GM18909 (cell line): ENCODE measurements at regions not wholly inside any gene's neighbourhood (a gene's known extent, or its start where the extent isn't known, plus 50 kb on each side); places are given as distances from the start of the nearest gene placed in this dataset.
"Not testable (repeated sequence)": the region's sequence is repeated elsewhere in the genome, so short reads cannot be mapped to it uniquely, and the experiment has no call there.

Experiments
- ATAC-seq: cut with Tn5 transposase; IDR thresholded peaks from one replicate; pipeline ENCODE4 v1.9.1; 2021; ENCODE audit warnings: mild to moderate bottlenecking; ENCODE audit not compliant: unreplicated experiment, poor library complexity

DNA sequence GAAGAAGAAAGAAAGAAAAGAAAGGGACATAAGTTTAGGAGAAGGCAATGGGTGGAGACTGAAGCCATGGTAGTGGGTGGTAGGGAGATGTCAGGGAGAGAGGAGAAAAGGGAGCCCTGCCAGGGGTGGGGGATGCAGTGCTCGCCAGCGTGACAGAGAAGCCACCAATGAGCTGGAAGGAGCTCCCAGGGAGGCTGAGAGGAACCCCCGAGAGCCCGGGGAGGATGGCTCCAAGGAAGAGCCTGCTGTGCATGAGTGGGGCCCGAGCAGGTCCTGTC lies 141.2 kb upstream of the SHH start:
- no peak for ATAC-seq

GRCh38 chr7:155951554-155952158 lies 139.4 kb upstream of the SHH start:
- no peak for ATAC-seq

DNA sequence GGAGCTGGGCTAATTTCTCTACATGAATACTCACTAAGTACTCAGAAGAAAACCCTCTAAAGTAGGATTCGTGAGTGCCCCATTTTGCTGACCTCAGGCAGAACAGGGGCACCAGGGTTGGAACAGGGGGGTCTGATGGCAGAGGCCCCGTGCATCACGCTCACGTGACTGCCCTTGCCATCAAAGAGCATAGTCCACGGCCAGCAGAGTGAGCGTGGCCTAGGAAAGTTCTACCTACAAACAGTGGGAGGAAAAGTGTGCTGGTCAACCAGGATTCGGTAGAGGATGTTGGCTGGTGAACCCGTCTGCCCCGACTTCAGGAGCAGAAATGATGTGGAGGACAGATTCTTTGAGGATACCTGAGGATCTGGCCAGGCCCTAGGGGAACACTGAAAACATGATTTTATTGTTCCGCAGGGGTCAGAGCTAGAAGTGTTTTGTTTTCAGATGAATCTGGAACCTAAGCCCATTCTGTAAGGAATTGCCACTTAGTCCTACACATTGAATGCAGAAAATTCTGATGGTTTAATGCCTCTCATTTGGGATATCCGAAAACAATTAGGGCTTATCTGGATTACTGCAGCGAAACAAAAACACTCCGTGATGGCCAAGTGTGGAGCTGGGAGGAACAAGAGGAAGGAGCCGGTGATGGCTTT lies 138.8 kb upstream of the SHH start:
- ATAC-seq: no peak

GRCh38 chr7:155948845-155949244 lies 136.6 kb upstream of the SHH start:
- no peak for ATAC-seq

DNA sequence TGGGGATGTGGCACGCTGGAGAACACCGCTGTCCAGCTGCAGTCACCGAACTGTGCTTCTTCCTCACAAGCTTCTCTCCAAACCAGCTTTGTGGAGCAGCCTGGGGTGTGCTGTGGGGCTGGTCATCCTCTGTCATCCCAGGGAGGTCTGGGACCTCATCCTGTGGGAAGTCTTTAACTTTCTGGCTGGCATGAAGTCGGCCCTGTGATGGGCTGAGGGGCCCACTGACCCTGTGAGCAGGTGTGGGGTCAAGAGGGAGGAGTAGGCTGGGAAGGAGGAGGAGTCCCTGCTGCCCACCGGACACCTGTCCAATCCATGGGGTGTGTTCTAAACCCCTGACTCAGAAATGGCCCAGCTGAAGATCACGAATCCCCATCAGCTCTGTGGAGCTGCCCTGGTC lies 136.2 kb upstream of the SHH start:
- no peak for ATAC-seq

- no peak for ATAC-seq
These were observed 134.8 kb upstream of the SHH start for GRCh38 chr7:155947051-155947450.

DNA sequence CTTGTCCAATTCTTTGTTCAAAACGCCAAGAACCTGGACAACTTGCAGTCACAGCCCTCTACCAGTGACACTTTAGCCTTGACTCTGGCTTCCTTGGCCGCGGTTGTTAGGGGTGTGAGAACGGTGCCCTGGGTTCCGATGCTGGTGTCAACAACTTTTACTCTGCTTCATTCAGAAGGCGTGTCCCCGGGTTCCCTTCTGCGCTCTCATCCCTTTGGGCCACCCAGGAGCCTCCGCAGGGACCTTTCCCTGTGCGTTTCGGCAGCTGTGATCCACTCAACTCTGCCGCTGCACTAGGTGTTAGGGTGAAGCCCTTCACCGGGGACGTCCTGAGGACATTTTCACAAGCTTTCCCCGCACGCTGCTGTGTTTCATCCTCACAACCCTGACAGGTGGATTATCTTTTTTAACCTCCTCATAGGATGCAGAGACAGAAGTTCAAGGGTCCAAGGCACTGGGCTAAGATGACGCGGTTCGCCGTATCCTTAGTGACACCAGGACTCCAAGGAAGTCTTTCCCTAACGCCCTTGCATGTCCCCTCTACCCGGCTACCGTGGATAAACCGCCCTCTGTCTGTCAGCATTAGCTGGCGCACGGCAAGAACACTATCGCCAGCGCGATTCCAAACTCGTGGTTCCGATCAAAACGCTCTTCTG lies 133.5 kb upstream of the SHH start:
- no peak for ATAC-seq

DNA sequence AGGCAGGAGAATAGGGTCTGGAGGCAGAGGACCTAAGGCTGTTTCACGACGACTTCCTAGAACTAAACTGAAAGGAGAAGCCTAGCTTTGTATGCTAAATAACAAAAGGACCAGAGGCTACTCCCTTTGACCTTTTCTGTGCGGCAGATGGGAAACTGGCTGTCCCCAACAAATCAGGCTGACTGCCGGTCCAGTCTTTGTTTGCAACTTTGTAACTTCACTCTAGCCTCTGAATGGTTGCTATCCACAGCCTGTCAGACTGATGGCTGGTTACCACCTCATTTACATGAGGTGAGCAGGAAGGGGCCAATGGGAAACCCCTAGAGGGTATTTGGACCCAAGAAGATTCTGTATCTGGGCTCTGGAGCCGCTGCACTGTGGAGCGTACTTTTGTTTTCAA lies 132.6 kb upstream of the SHH start:
- no peak for ATAC-seq

DNA sequence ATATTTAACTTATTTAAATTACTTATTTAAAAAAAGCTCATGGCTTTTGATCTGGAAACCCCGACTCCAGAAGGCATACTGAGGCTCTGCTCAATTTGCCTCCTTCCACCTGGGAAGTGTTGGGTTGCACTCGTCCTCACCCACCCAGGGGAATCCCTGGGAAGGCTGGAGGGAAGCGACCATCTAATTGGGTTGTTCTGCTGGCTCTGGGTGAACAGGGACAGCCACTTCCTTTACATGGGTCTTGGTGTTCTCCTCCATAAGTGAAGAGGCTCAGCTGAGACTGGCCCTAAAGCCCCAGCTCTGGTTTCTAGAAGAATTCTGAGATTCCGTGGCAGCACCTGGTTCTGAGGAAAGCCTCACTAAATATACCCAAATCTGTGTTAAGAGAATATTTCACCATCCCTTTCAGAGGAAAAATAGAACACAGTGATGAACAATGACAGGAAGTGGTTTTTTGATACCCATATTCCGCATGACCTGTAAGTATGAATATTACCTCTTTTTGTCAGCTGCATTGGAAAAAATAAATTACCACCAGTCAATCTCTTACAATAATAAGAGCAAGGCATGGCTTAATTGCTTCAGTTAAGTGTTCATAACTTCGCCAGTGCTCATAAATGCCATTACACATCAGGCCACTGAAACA lies 131.1 kb upstream of the SHH start:
- ATAC-seq: no peak

DNA sequence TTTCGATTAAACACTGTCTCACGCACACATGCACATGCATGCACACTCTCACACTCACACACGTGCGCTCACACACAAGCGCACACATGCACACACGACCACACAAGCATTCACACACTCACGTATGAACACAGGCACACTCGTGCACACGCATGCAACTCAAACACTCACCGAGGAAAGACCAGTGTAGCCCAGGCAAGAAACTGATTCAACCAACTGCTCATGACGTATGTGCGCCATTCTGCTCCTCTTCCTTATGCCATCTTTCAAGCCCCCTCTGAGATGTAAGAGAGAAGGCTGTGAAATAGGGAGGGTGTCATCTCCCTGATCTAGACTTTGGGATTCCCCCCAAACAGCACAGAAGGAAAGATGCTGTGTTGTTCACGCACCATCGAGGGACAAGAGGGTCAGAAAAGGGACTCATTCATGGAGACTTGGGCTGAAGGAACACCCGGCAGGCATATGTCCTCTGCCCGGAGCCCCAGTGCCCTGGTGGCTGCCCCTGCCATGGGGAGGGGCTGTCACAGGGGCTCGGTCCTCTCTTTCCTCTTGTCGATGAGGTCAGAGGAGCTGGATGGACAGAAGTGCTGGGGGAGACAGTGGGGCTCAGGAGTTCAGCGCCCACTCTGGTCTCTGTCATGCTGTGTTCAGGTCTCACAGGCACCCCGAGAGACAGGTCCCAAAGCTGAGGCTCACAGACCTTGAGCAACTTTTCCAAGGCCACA lies 130.1 kb upstream of the SHH start:
- no peak for ATAC-seq

DNA sequence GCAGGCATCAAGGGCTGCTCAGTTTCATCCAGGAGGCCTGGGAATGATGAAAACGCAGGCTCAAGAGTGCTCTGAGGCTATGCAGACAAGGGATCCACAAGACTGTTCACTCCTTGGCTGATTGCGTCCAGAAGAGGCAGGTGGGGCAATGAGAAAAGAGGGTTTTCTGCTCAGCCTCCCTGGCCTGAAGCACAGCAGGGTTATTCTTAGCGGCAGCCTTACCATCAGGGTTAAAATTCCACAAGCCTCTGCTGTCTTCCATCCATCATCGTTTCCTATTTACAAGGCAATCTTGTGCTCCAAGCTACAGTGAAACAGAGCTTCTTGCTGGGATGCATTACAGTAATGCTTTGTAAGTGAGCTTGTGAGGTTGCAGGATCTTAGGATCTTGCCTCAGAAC lies 129.4 kb upstream of the SHH start:
- no peak for ATAC-seq

DNA sequence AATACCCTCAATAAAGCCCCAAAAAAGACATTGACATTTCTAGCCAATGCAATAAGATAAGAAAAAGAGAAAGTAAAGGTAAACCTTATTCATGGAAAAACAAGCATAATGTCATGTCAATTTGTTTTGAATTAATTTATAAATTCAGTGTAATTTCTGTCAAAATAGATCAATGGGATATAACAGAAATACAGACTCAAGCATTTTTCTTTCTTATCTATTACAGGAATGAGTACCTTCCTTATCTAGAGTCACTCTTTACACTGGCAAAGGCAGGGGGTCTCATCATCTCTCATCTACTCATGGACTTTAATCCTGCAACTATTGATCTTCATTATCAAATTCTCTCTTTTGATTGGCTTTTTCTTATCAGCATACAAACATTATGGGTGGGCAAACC lies 127.1 kb upstream of the SHH start:
- no peak for ATAC-seq

GRCh38 chr7:155938129-155938528 lies 125.9 kb upstream of the SHH start:
- no peak for ATAC-seq

DNA sequence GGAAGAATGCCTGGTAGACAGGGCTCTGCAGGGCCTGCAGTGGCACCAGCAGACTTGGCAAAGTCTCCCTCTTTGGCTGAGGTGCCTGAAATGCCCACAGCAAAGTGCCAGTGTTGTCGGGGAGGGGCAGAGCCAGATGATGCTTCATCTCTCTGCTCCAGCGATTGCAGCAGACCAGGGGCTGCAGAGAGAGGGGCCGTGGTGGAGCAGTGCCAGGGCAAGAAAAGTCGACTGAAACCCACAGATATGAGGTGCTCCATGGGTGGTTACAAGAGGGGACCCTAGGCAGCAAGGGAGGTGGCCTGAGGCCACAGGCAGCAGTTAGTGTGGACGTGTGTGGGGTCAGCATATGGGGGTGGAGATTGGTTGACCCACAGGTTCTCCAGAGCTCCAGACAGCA lies 123.5 kb upstream of the SHH start:
- no peak for ATAC-seq

DNA sequence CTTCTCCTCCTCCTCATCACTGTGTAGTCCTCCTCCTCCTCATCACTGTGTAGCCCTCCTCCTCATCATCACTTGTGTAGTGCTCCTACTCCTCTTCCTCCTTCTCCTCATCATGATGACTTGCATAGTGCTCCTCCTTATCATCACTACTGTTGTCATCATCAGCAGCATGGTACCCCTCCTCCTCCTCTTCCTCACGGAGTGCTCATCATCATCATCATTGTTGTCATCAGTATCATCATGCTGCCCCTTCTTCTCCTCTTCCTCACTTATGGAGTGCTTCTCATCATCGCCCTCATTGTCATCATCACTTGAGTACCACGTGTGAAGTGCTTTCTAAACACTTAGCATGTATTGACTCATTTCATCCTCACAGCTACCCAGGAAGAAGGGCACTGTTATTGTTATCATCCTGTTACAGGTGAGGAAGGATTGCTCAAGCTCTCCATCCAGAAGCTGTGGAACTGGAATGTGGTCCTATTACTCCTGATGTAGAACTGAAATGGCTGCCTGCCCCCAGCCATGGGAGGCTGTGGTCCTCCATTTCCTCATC lies 122.8 kb upstream of the SHH start:
- ATAC-seq: no peak

GRCh38 chr7:155932324-155932723 lies 120.1 kb upstream of the SHH start:
- ATAC-seq: not testable (repeated sequence)

- ATAC-seq: no peak
These were observed 119.3 kb upstream of the SHH start for GRCh38 chr7:155931396-155932085.

DNA sequence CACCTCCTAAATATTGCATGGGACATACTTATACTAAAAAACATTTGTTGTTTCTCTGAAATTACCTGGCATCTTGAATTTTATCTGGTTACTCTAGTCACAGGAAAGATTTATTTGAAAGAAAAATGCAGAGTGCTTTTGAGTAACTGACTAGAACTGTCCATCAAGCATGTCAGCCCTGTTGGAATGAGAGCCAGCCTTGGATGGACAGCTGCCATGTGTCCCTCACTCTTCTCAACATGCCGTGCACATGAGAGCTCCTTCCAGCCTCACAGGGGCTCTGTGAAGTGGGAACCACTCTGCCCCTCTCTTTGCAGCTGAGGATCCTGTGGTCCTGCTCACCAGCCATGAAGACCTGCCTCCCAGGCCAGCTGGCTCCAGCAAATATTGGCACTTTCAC lies 118.3 kb upstream of the SHH start:
- ATAC-seq: no peak

- ATAC-seq: no peak
These were observed 117.8 kb upstream of the SHH start for GRCh38 chr7:155930061-155930460.

- no peak for ATAC-seq
These were observed 116.3 kb upstream of the SHH start for GRCh38 chr7:155928583-155928982.
